ENCODE measurements at regions not wholly inside any gene's neighbourhood (a gene's known extent, or its start where the extent isn't known, plus 50 kb on each side); places are given as distances from the start of the nearest gene placed in this dataset.

DNA sequence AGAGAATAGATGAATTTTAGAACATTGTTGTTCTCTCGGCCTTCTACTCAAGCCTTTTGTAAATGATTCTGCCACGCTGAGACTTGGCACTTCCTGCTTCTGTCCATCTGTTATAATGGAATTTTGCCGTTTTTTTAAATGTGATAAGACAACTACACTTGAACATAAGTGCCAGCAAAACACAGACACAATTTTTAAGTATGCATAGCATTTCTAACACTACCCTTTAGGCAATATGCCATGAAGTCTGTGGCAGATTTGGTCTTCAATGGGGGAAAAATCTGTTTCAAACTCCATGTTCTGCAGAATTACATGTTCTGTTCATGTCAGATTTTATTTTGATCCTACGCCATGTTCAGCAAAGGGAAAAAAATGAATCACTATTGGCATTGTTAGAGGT lies 1170.7 kb upstream of the SLC39A10 start:
- no peak overlapping the region for H3K27ac ChIP-seq (ENCODE audit: low read depth, low read length)
- H3K79me1 ChIP-seq (ENCODE audit: low read length): no peaks in the 10 kb centered on the region
- H4K12ac ChIP-seq (ENCODE audit: low read depth, low read length): no peak overlapping the region
- DNase-seq: no peak
- no peak overlapping the region for H3K4me2 ChIP-seq (ENCODE audit: low read length)
- no peak overlapping the region for H3K14ac ChIP-seq (ENCODE audit: low read length)
- H3K4me3 ChIP-seq (ENCODE audit: low read depth, low read length): no peak overlapping the region
- no peak overlapping the region for H3K4ac ChIP-seq (ENCODE audit: low read depth, low read length)
- H2AFZ ChIP-seq (ENCODE audit: insufficient read depth, low read length, poor library complexity): no peak overlapping the region
- H3K18ac ChIP-seq (ENCODE audit: low read length): no peak overlapping the region
- H3K23ac ChIP-seq (ENCODE audit: low read length): no peak overlapping the region
- no peak overlapping the region for H2BK5ac ChIP-seq (ENCODE audit: low read depth, low read length, poor library complexity)
- H4K8ac ChIP-seq (ENCODE audit: low read depth, low read length): no peak overlapping the region
- no peaks in the 10 kb centered on the region for H3K9me3 ChIP-seq (ENCODE audit: insufficient read depth, low read depth, low read length)
- no peak overlapping the region for H2BK12ac ChIP-seq (ENCODE audit: low read length)
- no peaks in the 10 kb centered on the region for H3K36me3 ChIP-seq (ENCODE audit: control insufficient read depth in 1 of 2, insufficient read depth in 2 of 2, low read length in 2 of 2)
- no peaks in the 10 kb centered on the region for H3K27me3 ChIP-seq (ENCODE audit: insufficient read depth, low read length)
- WGBS (ENCODE audit: extremely low coverage, insufficient coverage, insufficient read length): no CpG with 5 or more reads among the region's 4 CpGs
- no peak overlapping the region for H2BK120ac ChIP-seq (ENCODE audit: insufficient read depth, low read length, poor library complexity)
- H2AK5ac ChIP-seq (ENCODE audit: low read length): no peak overlapping the region
- no peaks in the 10 kb centered on the region for H3K79me2 ChIP-seq (ENCODE audit: control insufficient read depth, insufficient read depth, low read length, poor library complexity)
- no peaks in the 10 kb centered on the region for H3K4me1 ChIP-seq (ENCODE audit: control insufficient read depth in 1 of 2, insufficient read depth in 2 of 2, low read length in 2 of 2)
- H3K9ac ChIP-seq (ENCODE audit: low read length): no peak overlapping the region
- no peak overlapping the region for H4K91ac ChIP-seq (ENCODE audit: low read depth, low read length)

DNA sequence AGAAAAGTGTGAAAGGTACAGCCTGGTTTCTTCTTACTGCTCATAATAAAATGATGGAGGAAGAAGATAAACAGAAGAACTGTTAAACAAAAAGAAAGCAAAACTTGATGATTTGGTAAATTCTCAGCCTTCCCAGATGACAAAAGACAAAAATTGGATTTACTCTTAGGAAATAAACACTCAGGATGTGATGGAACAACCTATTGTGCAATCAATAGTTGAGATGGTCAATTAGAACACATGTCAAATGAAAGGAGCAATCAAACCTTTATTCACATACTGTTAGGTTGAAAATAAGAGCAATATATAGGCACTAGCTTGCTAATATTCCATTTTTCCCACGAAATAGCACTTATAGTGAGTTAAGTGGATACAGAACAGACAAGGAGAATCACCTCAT lies 1174.0 kb upstream of the SLC39A10 start:
- H3K14ac ChIP-seq (ENCODE audit: low read length): no peak overlapping the region
- H3K18ac ChIP-seq (ENCODE audit: low read length): no peak overlapping the region
- H2BK120ac ChIP-seq (ENCODE audit: insufficient read depth, low read length, poor library complexity): no peak overlapping the region
- H3K23ac ChIP-seq (ENCODE audit: low read length): no peak overlapping the region
- H2AFZ ChIP-seq (ENCODE audit: insufficient read depth, low read length, poor library complexity): no peak overlapping the region
- no peak overlapping the region for H4K91ac ChIP-seq (ENCODE audit: low read depth, low read length)
- DNase-seq: no peak
- H3K4me2 ChIP-seq (ENCODE audit: low read length): no peak overlapping the region
- H2BK12ac ChIP-seq (ENCODE audit: low read length): no peak overlapping the region
- H3K27me3 ChIP-seq (ENCODE audit: insufficient read depth, low read length): no peaks in the 10 kb centered on the region
- H4K12ac ChIP-seq (ENCODE audit: low read depth, low read length): no peak overlapping the region
- H4K8ac ChIP-seq (ENCODE audit: low read depth, low read length): no peak overlapping the region
- H3K79me1 ChIP-seq (ENCODE audit: low read length): no peaks in the 10 kb centered on the region
- no peak overlapping the region for H2BK5ac ChIP-seq (ENCODE audit: low read depth, low read length, poor library complexity)
- no peaks in the 10 kb centered on the region for H3K9me3 ChIP-seq (ENCODE audit: insufficient read depth, low read depth, low read length)
- H3K9ac ChIP-seq (ENCODE audit: low read length): no peak overlapping the region
- no CpG with 5 or more reads among the region's 1 CpG for WGBS (ENCODE audit: extremely low coverage, insufficient coverage, insufficient read length)
- no peak overlapping the region for H3K4ac ChIP-seq (ENCODE audit: low read depth, low read length)
- no peaks in the 10 kb centered on the region for H3K4me1 ChIP-seq (ENCODE audit: control insufficient read depth in 1 of 2, insufficient read depth in 2 of 2, low read length in 2 of 2)
- H3K4me3 ChIP-seq (ENCODE audit: low read depth, low read length): no peak overlapping the region
- no peaks in the 10 kb centered on the region for H3K79me2 ChIP-seq (ENCODE audit: control insufficient read depth, insufficient read depth, low read length, poor library complexity)
- no peak overlapping the region for H3K27ac ChIP-seq (ENCODE audit: low read depth, low read length)
- H3K36me3 ChIP-seq (ENCODE audit: control insufficient read depth in 1 of 2, insufficient read depth in 2 of 2, low read length in 2 of 2): no peaks in the 10 kb centered on the region
- H2AK5ac ChIP-seq (ENCODE audit: low read length): no peak overlapping the region

DNA sequence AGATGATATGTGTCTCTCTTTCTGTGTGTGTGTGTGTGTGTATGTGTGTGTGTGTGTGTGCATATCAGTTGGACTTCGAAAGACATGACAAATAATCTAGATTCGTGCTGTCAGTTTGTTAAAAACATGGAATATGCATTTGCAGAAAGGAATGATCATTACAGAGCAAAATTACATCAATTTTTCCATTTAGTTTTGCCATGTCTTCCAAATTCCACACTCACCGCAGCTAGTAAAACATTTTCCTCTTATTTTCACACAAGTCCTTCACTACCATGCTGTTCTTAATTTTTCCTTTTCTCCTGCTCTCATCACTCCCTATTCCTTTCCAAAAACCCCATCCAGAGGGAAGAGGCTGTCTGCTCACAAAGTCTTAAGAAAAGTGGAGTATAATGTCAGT lies 1191.4 kb upstream of the SLC39A10 start:
- no peak overlapping the region for H3K4me2 ChIP-seq (ENCODE audit: low read length)
- H4K12ac ChIP-seq (ENCODE audit: low read depth, low read length): no peak overlapping the region
- H3K36me3 ChIP-seq (ENCODE audit: control insufficient read depth in 1 of 2, insufficient read depth in 2 of 2, low read length in 2 of 2): no peaks in the 10 kb centered on the region
- H4K8ac ChIP-seq (ENCODE audit: low read depth, low read length): no peak overlapping the region
- H3K79me2 ChIP-seq (ENCODE audit: control insufficient read depth, insufficient read depth, low read length, poor library complexity): no peaks in the 10 kb centered on the region
- no peaks in the 10 kb centered on the region for H3K27me3 ChIP-seq (ENCODE audit: insufficient read depth, low read length)
- no peak overlapping the region for H2BK120ac ChIP-seq (ENCODE audit: insufficient read depth, low read length, poor library complexity)
- no peak overlapping the region for H2AFZ ChIP-seq (ENCODE audit: insufficient read depth, low read length, poor library complexity)
- WGBS (ENCODE audit: extremely low coverage, insufficient coverage, insufficient read length): no CpG with 5 or more reads among the region's 3 CpGs
- DNase-seq: no peak
- no peak overlapping the region for H3K9ac ChIP-seq (ENCODE audit: low read length)
- no peak overlapping the region for H4K91ac ChIP-seq (ENCODE audit: low read depth, low read length)
- no peak overlapping the region for H3K4me3 ChIP-seq (ENCODE audit: low read depth, low read length)
- H3K4me1 ChIP-seq (ENCODE audit: control insufficient read depth in 1 of 2, insufficient read depth in 2 of 2, low read length in 2 of 2): no peaks in the 10 kb centered on the region
- no peak overlapping the region for H3K23ac ChIP-seq (ENCODE audit: low read length)
- no peak overlapping the region for H3K18ac ChIP-seq (ENCODE audit: low read length)
- H3K79me1 ChIP-seq (ENCODE audit: low read length): no peaks in the 10 kb centered on the region
- H2AK5ac ChIP-seq (ENCODE audit: low read length): no peak overlapping the region
- H3K14ac ChIP-seq (ENCODE audit: low read length): no peak overlapping the region
- no peak overlapping the region for H3K27ac ChIP-seq (ENCODE audit: low read depth, low read length)
- H2BK12ac ChIP-seq (ENCODE audit: low read length): no peak overlapping the region
- H2BK5ac ChIP-seq (ENCODE audit: low read depth, low read length, poor library complexity): no peak overlapping the region
- no peaks in the 10 kb centered on the region for H3K9me3 ChIP-seq (ENCODE audit: insufficient read depth, low read depth, low read length)
- no peak overlapping the region for H3K4ac ChIP-seq (ENCODE audit: low read depth, low read length)

DNA sequence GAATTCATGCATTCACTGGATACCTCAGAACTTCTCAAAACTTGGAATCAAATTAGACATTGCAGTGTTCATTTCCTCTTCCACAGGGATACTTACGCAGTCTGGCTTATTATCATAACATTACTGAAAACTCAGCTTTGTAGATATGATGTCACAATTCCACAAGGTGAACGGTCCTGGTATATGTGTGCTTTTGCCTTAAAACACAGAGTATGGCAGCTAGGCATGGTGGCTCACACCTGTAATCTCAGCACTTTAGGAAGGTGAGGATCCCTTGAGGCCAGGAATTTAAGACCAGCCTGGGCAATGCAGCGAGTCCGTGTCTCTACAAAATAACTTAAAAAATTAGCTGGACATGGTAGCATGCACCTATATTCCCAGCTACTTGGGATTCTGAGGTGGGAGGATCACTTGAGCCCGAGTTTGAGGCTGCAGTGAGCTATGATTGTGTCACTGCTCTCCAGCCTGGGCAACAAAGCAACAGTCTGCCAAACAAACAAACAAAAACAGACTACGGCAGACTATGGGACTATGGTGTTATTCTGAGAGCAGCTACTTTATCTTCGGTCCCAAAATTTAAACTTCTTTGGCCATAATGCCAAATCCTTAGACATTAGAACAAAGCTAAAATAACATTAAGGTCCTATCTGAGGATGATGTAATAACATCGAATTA lies 1191.9 kb upstream of the SLC39A10 start:
- H2BK12ac ChIP-seq (ENCODE audit: low read length): no peak overlapping the region

More for the DNA sequence above, 1191.9 kb upstream of the SLC39A10 start:
- Histone ChIP-seq H4K91ac (ENCODE audit: low read depth, low read length) (no peak overlapping the region), H2BK5ac (ENCODE audit: low read depth, low read length, poor library complexity) (no peak overlapping the region), H3K79me2 (ENCODE audit: control insufficient read depth, insufficient read depth, low read length, poor library complexity) (no peaks in the 10 kb centered on the region), H2BK120ac (ENCODE audit: insufficient read depth, low read length, poor library complexity) (no peak overlapping the region), H3K4me2 (ENCODE audit: low read length) (no peak overlapping the region), H3K27me3 (ENCODE audit: insufficient read depth, low read length) (no peaks in the 10 kb centered on the region), H3K14ac (ENCODE audit: low read length) (no peak overlapping the region), H3K79me1 (ENCODE audit: low read length) (no peaks in the 10 kb centered on the region), H3K9ac (ENCODE audit: low read length) (no peak overlapping the region), H3K4me1 (ENCODE audit: control insufficient read depth in 1 of 2, insufficient read depth in 2 of 2, low read length in 2 of 2) (no peaks in the 10 kb centered on the region), H3K18ac (ENCODE audit: low read length) (no peak overlapping the region), H3K36me3 (ENCODE audit: control insufficient read depth in 1 of 2, insufficient read depth in 2 of 2, low read length in 2 of 2) (no peaks in the 10 kb centered on the region), H3K4ac (ENCODE audit: low read depth, low read length) (no peak overlapping the region), H4K12ac (ENCODE audit: low read depth, low read length) (no peak overlapping the region), H2AK5ac (ENCODE audit: low read length) (no peak overlapping the region), H2AFZ (ENCODE audit: insufficient read depth, low read length, poor library complexity) (no peak overlapping the region), H3K23ac (ENCODE audit: low read length) (no peak overlapping the region), H3K9me3 (ENCODE audit: insufficient read depth, low read depth, low read length) (no peaks in the 10 kb centered on the region), H3K27ac (ENCODE audit: low read depth, low read length) (no peak overlapping the region), H4K8ac (ENCODE audit: low read depth, low read length) (no peak overlapping the region), H3K4me3 (ENCODE audit: low read depth, low read length) (no peak overlapping the region)
- WGBS (ENCODE audit: extremely low coverage, insufficient coverage, insufficient read length): no CpG with 5 or more reads among the region's 8 CpGs
- DNase-seq: no peak

Measured in trophoblast cell (in vitro differentiated cells and primary cell).